Activated CD8-positive, alpha-beta T cell treated with anti-CD3 and anti-CD28 coated beads, Interleukin-2, amount 10 ng/mL, durations not matched to agents 7 days and 5 days (primary cell): ENCODE measurements at regions not wholly inside any gene's neighbourhood (a gene's known extent, or its start where the extent isn't known, plus 50 kb on each side); places are given as distances from the start of the nearest gene placed in this dataset.

ENCODE experiments used
- ATAC-seq: fragments of 150-1000 bp; cut with Tn5 transposase; one replicate; pipeline ENCODE4 v1.10.0; 2021; ENCODE audit warnings: moderate library complexity
- CTCF ChIA-PET: fragments of 350-600 bp; sonication (Branson Sonifier 250); formaldehyde crosslinking; loops from one replicate; lab custom pipeline; 2021; ENCODE audit warnings: antibody characterized with exemption; lab: Charles Lee
- POLR2A ChIA-PET: fragments of 350-600 bp; sonication (Branson Sonifier 250); formaldehyde crosslinking; loops from one replicate; lab custom pipeline; 2021; ENCODE audit warnings: antibody characterized with exemption; lab: Charles Lee
- DNase-seq: peaks from one replicate; pipeline ENCODE4 v3.0.0-alpha.2; 2020
- H3K27ac Mint-ChIP-seq: one replicate; pipeline ENCODE4 v1.8.0; 2021; ENCODE audit warnings: mild to moderate bottlenecking, mixed read lengths
- H3K27me3 Mint-ChIP-seq: one replicate; pipeline ENCODE4 v1.8.0; 2021; ENCODE audit warnings: low read depth, mixed read lengths
- H3K36me3 Mint-ChIP-seq: one replicate; pipeline ENCODE4 v1.8.0; 2021; ENCODE audit warnings: low read depth, mixed read lengths
- H3K4me1 Mint-ChIP-seq: one replicate; pipeline ENCODE4 v1.8.0; 2021; ENCODE audit warnings: low read depth, mixed read lengths
- H3K4me3 Mint-ChIP-seq: one replicate; pipeline ENCODE4 v1.8.0; 2021; ENCODE audit warnings: mild to moderate bottlenecking, mixed read lengths
- H3K9me3 Mint-ChIP-seq: one replicate; pipeline ENCODE4 v1.8.0; 2022; ENCODE audit warnings: mixed read lengths; ENCODE audit not compliant: insufficient read depth

DNA sequence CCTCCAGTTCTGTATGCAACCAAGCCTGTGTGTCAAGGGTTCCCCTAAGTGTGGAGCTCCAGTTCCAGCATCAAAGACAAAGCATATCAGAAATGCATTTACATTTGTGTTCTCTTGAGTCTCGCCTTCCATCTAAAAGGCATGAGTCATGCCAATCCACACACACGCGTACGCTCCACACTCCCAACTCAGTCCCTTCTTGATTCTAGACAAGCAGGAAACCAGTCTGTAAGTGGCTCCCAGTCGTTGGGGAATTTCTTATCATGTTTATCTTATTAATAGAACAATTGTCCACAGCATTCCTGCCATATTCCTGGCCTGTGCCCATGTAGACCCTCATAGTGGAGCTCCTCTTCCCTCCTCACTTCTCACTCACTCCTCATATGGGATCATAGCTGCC, 86.4 kb upstream of the SLC35G4 start:
- DNase-seq (no peak), ATAC-seq (no peak)
- Mint-ChIP-seq H3K4me3 (no peak overlapping the region), H3K36me3 (no peaks in the 10 kb centered on the region), H3K9me3 (no peaks in the 10 kb centered on the region), H3K27me3 (peaks cover 5% of the 10 kb centered on the region), H3K4me1 (no peaks in the 10 kb centered on the region), H3K27ac (no peak overlapping the region)
- ChIA-PET CTCF (no interaction called here), POLR2A (no interaction called here)

GRCh38 chr18:11521853-11522252, 87.5 kb upstream of the SLC35G4 start:
- ChIA-PET POLR2A (no interaction called here), CTCF (no interaction called here)
- ATAC-seq (no peak), DNase-seq (no peak)
- Mint-ChIP-seq H3K27ac (no peak overlapping the region), H3K9me3 (no peaks in the 10 kb centered on the region), H3K4me1 (no peaks in the 10 kb centered on the region), H3K4me3 (no peak overlapping the region), H3K27me3 (peaks cover 5% of the 10 kb centered on the region), H3K36me3 (no peaks in the 10 kb centered on the region)

DNA sequence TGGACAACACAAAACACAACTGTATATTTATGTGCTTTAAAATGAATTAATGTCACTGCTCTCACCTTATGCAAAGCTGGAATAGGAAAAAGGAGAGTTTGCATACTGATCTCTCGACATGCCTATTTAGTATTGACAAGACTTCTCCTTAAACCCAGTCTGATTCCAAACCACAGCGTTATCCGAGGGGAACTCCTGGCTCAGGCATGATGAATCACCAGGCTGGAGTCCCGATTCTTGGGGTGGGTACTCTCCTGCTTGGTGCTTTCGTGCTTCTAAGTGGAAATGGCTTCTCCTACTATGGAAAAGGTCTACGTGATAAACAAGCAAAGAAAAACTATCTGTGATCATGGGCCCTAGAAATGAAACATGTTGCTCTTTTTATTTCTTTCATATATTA, 88.9 kb upstream of the SLC35G4 start:
- peaks cover 7% of the 10 kb centered on the region for H3K27me3 Mint-ChIP-seq
- no peak for ATAC-seq

GRCh38 chr18:11518788-11519685, 90.4 kb upstream of the SLC35G4 start:
- Mint-ChIP-seq H3K9me3 (no peaks in the 10 kb centered on the region), H3K4me3 (no peak overlapping the region), H3K27me3 (peaks cover 7% of the 10 kb centered on the region), H3K27ac (no peak overlapping the region), H3K4me1 (no peaks in the 10 kb centered on the region), H3K36me3 (no peaks in the 10 kb centered on the region)
- DNase-seq (peak; percentile 73), ATAC-seq (peak; percentile 72)
- ChIA-PET CTCF (interaction anchor here (0.6 to 2.7 kb wide), 13 partner anchors 8 to 732 kb away, joined by 3 to 13 read pairs (median 4); no protein-coding TSS in a partner anchor), POLR2A (no interaction called here)

More for the DNA sequence above, 88.9 kb upstream of the SLC35G4 start:
- Mint-ChIP-seq H3K4me1 (no peaks in the 10 kb centered on the region), H3K4me3 (no peak overlapping the region), H3K9me3 (no peaks in the 10 kb centered on the region), H3K27ac (no peak overlapping the region), H3K36me3 (no peaks in the 10 kb centered on the region)
- DNase-seq = no peak
- CTCF ChIA-PET = interaction anchor here (1.6 kb wide), 1 partner anchor 24 kb away, joined by 3 read pairs; no protein-coding TSS in a partner anchor
- POLR2A ChIA-PET = no interaction called here

DNA sequence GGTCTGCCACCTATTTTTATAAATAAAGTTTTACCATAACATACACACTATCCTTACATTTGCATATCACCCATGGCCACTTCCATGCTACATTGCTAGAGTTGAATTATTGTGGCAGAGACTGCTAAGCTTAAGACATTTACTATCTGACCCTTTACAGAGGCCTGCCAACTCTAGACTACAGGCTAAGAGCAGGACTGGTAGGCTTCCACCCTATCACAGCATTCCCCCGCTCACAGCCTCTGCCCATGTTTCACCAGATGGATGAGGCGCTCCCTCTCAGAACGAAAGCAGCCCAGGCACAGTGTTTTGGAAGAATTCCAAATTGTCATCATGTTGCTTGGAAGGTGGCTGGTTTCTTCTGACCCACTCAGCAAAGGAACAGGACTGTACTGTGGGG, 91.7 kb upstream of the SLC35G4 start:
- POLR2A ChIA-PET = no interaction called here
- DNase-seq (no peak), ATAC-seq (no peak)
- H3K4me1 Mint-ChIP-seq = no peaks in the 10 kb centered on the region
- no peak overlapping the region for H3K4me3 Mint-ChIP-seq
- no peaks in the 10 kb centered on the region for H3K36me3 Mint-ChIP-seq
- no peaks in the 10 kb centered on the region for H3K9me3 Mint-ChIP-seq
- CTCF ChIA-PET = interaction anchor here (1.7 to 2.7 kb wide), 4 partner anchors 11 to 52 kb away, joined by 5 to 13 read pairs (median 8); no protein-coding TSS in a partner anchor
- H3K27ac Mint-ChIP-seq = no peak overlapping the region
- peaks cover 2% of the 10 kb centered on the region for H3K27me3 Mint-ChIP-seq

GRCh38 chr18:11516751-11517503, 92.5 kb upstream of the SLC35G4 start:
- H3K9me3 Mint-ChIP-seq = no peaks in the 10 kb centered on the region
- CTCF ChIA-PET = interaction anchor here (2.1 to 2.7 kb wide), 2 partner anchors 14 to 53 kb away, joined by 8 to 13 read pairs; no protein-coding TSS in a partner anchor
- no peak for ATAC-seq
- POLR2A ChIA-PET = interaction anchor here (0.6 kb wide), 1 partner anchor 60 kb away, joined by 5 read pairs; no protein-coding TSS in a partner anchor
- no peak overlapping the region for H3K4me3 Mint-ChIP-seq
- DNase-seq = no peak
- no peak overlapping the region for H3K27ac Mint-ChIP-seq
- H3K36me3 Mint-ChIP-seq = no peaks in the 10 kb centered on the region
- H3K27me3 Mint-ChIP-seq = peaks cover 2% of the 10 kb centered on the region
- H3K4me1 Mint-ChIP-seq = peaks cover 3% of the 10 kb centered on the region

DNA sequence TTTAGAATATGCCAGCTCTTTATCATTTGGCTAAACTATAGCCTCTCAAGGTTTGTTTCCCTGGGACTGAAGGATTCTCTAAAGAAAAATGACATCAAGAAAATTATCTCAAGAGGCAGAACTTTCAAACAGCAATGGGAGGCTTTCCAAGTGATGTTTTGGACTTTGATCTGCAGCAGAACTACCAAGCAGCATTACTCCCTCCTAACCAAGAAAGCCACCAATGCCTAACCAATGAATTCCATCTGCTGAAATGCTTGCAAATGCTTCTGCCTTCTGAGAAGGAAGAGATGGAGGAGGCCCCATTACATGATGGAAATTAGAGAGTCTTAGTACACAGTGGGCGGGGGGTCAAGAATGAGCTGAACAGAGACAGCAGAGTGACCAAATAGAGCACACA, 95.1 kb upstream of the SLC35G4 start:
- Mint-ChIP-seq H3K36me3 (no peaks in the 10 kb centered on the region), H3K4me3 (no peak overlapping the region), H3K27ac (no peak overlapping the region), H3K27me3 (peaks cover 2% of the 10 kb centered on the region), H3K4me1 (peaks cover 10% of the 10 kb centered on the region), H3K9me3 (no peaks in the 10 kb centered on the region)
- DNase-seq (no peak), ATAC-seq (no peak)
- ChIA-PET CTCF (interaction anchor here (1.2 kb wide), 1 partner anchor 39 kb away, joined by 6 read pairs; no protein-coding TSS in a partner anchor), POLR2A (no interaction called here)

- no peaks in the 10 kb centered on the region for H3K9me3 Mint-ChIP-seq
- CTCF ChIA-PET = interaction anchor here (1.2 to 1.3 kb wide), 2 partner anchors 202 to 661 kb away, joined by 3 read pairs; no protein-coding TSS in a partner anchor
- no peak for ATAC-seq
These were observed 97.0 kb upstream of the SLC35G4 start for GRCh38 chr18:11512096-11513025.

DNA sequence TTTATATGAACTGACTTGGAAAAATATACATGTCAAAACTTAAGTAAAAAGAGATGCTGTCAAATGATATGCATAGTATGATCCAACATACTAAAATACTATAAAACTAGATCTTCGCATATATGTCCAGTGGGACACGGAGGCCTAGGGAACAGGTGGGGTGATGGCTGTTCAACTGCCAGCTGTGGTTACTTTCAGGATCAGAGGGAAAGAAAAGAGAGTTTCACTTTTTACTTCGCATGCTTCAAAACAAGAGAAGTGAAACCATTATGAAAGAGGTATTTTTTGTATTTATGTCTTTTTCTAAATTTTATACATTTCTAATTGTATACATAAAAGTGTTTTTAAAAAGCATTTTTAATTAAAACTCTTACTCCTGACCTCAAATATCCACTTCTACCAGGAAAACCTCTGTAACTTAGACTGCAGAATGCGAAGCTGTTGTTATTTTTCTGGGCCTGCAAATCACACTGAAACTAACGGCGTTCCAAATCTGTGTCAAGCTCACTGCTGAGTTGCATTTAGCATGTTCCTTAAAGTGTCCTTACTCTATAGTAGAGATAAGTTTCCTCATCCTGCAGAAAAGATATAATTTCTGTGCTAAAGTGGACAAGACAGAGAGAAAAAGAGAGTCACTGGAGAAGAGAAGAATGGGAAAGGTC, 97.8 kb upstream of the SLC35G4 start:
- POLR2A ChIA-PET = no interaction called here
- Mint-ChIP-seq H3K27ac (no peak overlapping the region), H3K36me3 (no peaks in the 10 kb centered on the region), H3K4me1 (peaks cover 10% of the 10 kb centered on the region), H3K27me3 (peaks cover 7% of the 10 kb centered on the region), H3K4me3 (no peak overlapping the region), H3K9me3 (no peaks in the 10 kb centered on the region)
- ATAC-seq = no peak
- DNase-seq = no peak
- CTCF ChIA-PET = interaction anchor here (1.2 to 1.4 kb wide), 2 partner anchors 8 to 201 kb away, joined by 3 to 5 read pairs; no protein-coding TSS in a partner anchor

More at GRCh38 chr18:11512096-11513025, 97.0 kb upstream of the SLC35G4 start:
- POLR2A ChIA-PET = no interaction called here
- Mint-ChIP-seq H3K36me3 (no peaks in the 10 kb centered on the region), H3K4me3 (no peak overlapping the region), H3K27ac (no peak overlapping the region), H3K27me3 (peaks cover 4% of the 10 kb centered on the region), H3K4me1 (peaks cover 10% of the 10 kb centered on the region)
- DNase-seq = no peak

GRCh38 chr18:11506856-11507255, 102.5 kb upstream of the SLC35G4 start:
- H3K27ac Mint-ChIP-seq = no peak overlapping the region
- CTCF ChIA-PET = no interaction called here
- H3K4me1 Mint-ChIP-seq = peaks cover 6% of the 10 kb centered on the region
- no peaks in the 10 kb centered on the region for H3K36me3 Mint-ChIP-seq
- no peaks in the 10 kb centered on the region for H3K9me3 Mint-ChIP-seq
- H3K4me3 Mint-ChIP-seq = no peak overlapping the region
- ATAC-seq (no peak), DNase-seq (no peak)
- peaks cover 8% of the 10 kb centered on the region for H3K27me3 Mint-ChIP-seq
- POLR2A ChIA-PET = no interaction called here
